ENCODE measurements at regions not wholly inside any gene's neighbourhood (a gene's known extent, or its start where the extent isn't known, plus 50 kb on each side); places are given as distances from the start of the nearest gene placed in this dataset.
A peak's percentile ranks its signal among the peaks of the same experiment; 100 is the strongest.

DNA sequence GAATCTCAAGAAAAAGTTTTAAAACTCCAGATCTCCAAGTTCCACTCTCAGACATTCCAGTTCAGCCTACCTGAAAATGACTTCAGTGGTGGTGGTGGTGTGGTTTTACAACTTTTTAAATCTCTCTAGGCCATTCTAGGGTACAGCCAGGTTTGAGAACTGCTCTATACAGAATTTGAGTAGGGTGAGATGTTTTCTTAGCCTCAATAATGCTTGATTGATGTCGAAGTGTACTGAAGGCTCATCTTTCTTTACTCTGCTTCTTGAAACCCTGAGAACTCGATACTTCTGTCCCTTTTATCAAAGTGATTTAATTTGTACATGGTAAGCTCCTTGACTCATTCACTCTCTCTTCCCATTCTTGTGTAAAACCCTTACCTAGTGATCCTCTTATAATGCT lies 143.8 kb downstream of the FAM124B start:
- peaks cover 67% of the 10 kb centered on the region for H3K4me1 Mint-ChIP-seq (ENCODE audit: low read depth)
- no peak overlapping the region for H3K4me3 Mint-ChIP-seq
- H3K36me3 Mint-ChIP-seq (ENCODE audit: low read depth): peaks cover 8% of the 10 kb centered on the region
- no peak overlapping the region for H3K27ac Mint-ChIP-seq
- DNase-seq: no peak
- H3K9me3 Mint-ChIP-seq: no peaks in the 10 kb centered on the region
- TF ChIP-seq, protein P1, sequence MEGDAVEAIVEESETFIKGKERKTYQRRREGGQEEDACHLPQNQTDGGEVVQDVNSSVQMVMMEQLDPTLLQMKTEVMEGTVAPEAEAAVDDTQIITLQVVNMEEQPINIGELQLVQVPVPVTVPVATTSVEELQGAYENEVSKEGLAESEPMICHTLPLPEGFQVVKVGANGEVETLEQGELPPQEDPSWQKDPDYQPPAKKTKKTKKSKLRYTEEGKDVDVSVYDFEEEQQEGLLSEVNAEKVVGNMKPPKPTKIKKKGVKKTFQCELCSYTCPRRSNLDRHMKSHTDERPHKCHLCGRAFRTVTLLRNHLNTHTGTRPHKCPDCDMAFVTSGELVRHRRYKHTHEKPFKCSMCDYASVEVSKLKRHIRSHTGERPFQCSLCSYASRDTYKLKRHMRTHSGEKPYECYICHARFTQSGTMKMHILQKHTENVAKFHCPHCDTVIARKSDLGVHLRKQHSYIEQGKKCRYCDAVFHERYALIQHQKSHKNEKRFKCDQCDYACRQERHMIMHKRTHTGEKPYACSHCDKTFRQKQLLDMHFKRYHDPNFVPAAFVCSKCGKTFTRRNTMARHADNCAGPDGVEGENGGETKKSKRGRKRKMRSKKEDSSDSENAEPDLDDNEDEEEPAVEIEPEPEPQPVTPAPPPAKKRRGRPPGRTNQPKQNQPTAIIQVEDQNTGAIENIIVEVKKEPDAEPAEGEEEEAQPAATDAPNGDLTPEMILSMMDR (IDR thresholded peaks at IDR 0.05): no peak
- H3K27me3 Mint-ChIP-seq (ENCODE audit: insufficient read depth): no peaks in the 10 kb centered on the region; the same call in 1 of the 2 replicates

DNA sequence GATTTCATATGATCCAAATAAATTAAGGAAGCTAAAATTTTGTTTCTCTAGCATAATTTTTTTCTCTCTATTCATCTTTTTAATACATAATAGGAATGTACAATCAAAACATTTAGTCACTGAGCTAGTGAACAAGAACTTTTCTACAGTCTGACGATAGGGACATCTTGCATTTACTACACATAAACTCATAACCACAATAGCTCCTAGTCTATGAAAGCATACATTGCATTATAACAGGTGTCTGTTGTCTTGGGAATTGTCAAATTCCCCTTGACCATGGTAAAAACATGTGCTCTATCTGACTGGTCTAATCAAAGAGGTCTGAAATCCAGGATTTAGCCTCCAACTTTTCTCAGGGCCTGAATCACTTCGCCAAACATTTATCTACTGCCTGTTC lies 144.8 kb downstream of the FAM124B start:
- no peak for DNase-seq
- Mint-ChIP-seq H3K4me1 (ENCODE audit: low read depth) (peaks cover 67% of the 10 kb centered on the region), H3K36me3 (ENCODE audit: low read depth) (peaks cover 8% of the 10 kb centered on the region), H3K27ac (no peak overlapping the region), H3K4me3 (no peak overlapping the region), H3K27me3 (ENCODE audit: insufficient read depth) (no peaks in the 10 kb centered on the region; the same call in 1 of the 2 replicates), H3K9me3 (no peaks in the 10 kb centered on the region)
- TF ChIP-seq, protein P1 (IDR thresholded peaks at IDR 0.05): no peak

DNA sequence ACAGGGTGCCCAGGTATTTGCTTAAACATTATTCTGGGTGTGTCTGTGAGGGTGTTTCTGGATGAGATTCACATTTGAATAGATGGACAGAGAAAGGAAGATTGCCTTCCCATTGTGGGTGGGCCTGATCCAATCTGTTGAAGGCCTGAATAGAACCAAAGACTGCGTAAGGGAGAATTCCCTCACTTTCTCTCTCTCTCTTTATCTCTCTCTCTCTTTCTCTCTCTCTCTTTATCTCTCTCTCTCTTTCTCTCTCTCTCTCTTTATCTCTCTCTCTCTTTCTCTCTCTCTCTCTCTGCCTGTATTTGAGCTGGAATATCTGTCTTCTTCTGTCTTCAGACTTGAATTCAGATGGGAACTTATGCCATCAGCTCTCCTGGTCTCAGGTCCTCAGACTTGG lies 148.4 kb downstream of the FAM124B start:
- TF ChIP-seq, protein P1 (IDR thresholded peaks at IDR 0.05): no peak
- peaks cover 60% of the 10 kb centered on the region for H3K4me1 Mint-ChIP-seq (ENCODE audit: low read depth)
- DNase-seq: no peak
- H3K4me3 Mint-ChIP-seq: no peak overlapping the region
- H3K9me3 Mint-ChIP-seq: no peaks in the 10 kb centered on the region
- no peaks in the 10 kb centered on the region for H3K27me3 Mint-ChIP-seq (ENCODE audit: insufficient read depth)
- H3K36me3 Mint-ChIP-seq (ENCODE audit: low read depth): peaks cover 12% of the 10 kb centered on the region
- H3K27ac Mint-ChIP-seq: peak overlapping the region; percentile 75; the same call in 1 of the 2 replicates

DNA sequence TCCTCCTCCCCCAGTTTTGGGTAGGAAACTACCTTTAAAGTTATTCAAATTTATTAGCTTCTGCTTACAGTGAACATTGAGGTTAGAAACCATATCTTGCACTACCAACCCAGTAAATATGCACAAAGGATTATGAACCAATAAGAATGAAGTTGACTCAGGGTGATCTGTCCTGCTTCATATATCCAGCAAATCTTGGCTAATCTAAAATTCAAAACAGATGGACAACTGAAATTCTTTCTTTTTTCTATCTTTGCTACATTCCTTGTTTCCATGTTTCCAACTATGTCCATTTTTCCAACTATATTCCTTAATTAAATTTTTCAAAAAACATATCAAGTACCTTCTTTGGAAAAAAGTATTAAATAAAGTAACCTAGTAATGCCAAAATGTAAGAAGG lies 149.3 kb downstream of the FAM124B start:
- Mint-ChIP-seq H3K4me3 (no peak overlapping the region), H3K36me3 (ENCODE audit: low read depth) (peaks cover 12% of the 10 kb centered on the region), H3K4me1 (ENCODE audit: low read depth) (peaks cover 58% of the 10 kb centered on the region), H3K27ac (peak overlapping the region; percentile 75), H3K27me3 (ENCODE audit: insufficient read depth) (no peaks in the 10 kb centered on the region), H3K9me3 (no peaks in the 10 kb centered on the region)
- DNase-seq: peak; percentile 79
- TF ChIP-seq, protein P1 (IDR thresholded peaks at IDR 0.05): no peak

DNA sequence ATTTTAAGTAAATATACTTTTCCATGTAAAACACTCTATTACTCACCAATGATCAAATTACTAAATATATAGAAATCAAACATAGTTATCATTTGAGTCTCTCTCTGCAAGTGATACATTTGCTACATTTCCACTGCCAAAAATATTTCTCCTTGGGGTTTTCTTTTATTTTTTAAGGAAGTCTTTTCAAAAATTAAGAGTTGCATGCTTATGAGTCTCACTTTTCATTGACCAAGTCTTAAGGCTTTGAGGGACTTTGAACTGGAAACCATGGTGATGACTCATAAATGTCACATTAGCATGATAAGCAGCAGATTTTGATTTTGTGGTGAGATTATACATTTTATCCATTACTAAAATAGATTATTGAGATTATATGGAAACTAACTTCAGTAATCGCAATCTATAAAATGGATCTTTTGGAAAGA lies 152.9 kb downstream of the FAM124B start:
- no peak for DNase-seq
- Mint-ChIP-seq H3K27me3 (ENCODE audit: insufficient read depth) (no peaks in the 10 kb centered on the region), H3K4me3 (no peak overlapping the region), H3K4me1 (ENCODE audit: low read depth) (peaks cover 38% of the 10 kb centered on the region), H3K36me3 (ENCODE audit: low read depth) (peaks cover 12% of the 10 kb centered on the region), H3K9me3 (no peaks in the 10 kb centered on the region), H3K27ac (no peak overlapping the region)
- TF ChIP-seq, protein P1 (IDR thresholded peaks at IDR 0.05): no peak

DNA sequence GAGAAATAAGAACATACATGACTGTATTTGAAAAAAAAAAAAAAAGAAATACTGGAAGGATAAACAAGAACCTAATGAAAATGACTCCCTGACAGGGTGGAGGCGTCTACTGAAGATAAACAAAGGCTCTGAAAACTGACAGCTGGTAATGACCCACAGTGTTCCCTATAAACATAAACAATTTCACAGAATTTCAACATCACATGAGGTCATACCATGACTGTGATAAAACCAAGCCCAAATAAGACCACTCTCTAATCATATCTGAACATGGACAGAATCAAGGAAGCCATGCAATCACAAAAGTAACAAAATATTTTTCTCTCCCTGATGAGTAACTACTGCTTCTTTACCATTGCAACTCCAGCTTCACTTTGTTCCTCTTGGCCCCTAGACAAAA lies 159.3 kb downstream of the FAM124B start:
- H3K27me3 Mint-ChIP-seq (ENCODE audit: insufficient read depth): no peaks in the 10 kb centered on the region
- no peak overlapping the region for H3K27ac Mint-ChIP-seq
- H3K4me3 Mint-ChIP-seq: no peak overlapping the region
- no peaks in the 10 kb centered on the region for H3K9me3 Mint-ChIP-seq
- H3K4me1 Mint-ChIP-seq (ENCODE audit: low read depth): no peaks in the 10 kb centered on the region
- H3K36me3 Mint-ChIP-seq (ENCODE audit: low read depth): no peaks in the 10 kb centered on the region
- TF ChIP-seq, protein P1 (IDR thresholded peaks at IDR 0.05): no peak
- DNase-seq: no peak
